ENCODE measurements at regions not wholly inside any gene's neighbourhood (a gene's known extent, or its start where the extent isn't known, plus 50 kb on each side); places are given as distances from the start of the nearest gene placed in this dataset.
A peak's percentile ranks its signal among the peaks of the same experiment; 100 is the strongest.

DNA sequence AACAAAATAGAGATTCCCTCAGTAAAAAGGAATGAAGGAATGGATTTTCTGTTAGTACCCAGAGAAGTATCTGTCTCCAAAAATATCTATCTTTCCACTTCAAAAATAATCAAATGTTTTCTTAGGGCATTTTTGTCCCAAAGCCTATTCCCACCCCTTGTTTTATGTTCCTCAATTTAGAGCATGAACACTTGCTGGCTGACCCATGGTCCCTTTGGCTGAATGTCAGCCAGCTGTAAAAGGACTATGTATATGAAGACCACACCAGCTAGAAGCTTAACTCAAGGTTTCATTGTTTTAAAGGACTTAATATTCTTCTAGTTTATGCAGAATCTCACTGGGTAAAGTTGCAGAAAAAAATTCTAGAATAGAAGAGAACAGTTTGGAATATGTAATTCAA, 931.2 kb downstream of the MCTP2 start:
- TF ChIP-seq POLR2A (IDR thresholded peaks at IDR 0.05; ENCODE audit: low read depth, low read length) = no peak
- DNase-seq (ENCODE audit: insufficient read length, low spot score) (no peak), FAIRE-seq (no peak)

DNA sequence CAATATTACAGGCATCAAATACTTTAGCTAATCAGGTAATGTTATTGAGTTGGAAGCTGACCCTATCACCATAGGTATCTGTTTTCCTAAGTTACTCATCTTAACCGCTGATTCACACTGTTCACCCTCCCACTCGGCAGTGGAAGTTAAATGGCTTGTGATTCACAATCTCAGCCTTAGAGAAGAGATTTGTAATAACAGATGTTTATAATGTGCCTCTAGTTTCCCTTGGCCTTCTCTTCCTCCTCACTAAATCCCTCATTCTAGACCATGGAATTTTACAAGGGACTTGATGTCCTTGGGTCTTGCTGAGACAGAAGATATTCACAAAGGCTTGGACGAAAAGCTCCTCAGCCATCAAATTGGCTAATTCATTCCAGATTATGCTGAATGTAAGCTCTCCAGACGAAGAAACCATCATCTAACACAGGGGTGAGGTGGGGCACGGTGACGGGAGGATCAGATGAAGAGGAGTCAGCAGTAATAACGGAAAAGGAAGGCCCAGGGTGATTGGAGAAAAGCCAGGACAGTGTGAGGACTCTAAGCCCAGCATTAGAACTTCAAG, 931.7 kb downstream of the MCTP2 start:
- DNase-seq (ENCODE audit: insufficient read length, low spot score) = no peak
- no peak for TF ChIP-seq POLR2A (IDR thresholded peaks at IDR 0.05; ENCODE audit: low read depth, low read length)
- FAIRE-seq = peak; percentile 85

DNA sequence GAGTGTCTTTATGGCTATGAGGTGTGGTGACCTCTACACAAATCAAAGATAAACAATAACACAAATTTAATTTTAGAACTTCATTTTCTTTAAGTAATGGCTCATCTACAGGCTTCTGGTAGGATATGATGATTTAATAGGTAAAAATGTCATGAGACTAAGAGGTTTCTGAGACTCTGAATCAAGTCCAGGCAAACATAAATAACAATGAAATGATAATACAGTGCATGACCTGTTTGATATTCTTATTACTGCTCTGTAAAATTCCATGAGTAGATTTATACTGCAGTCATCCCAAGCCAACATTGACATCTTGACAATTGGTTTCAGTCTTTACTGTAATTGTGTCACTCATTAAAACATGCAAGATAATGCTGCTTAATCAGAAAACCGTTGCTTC, 936.8 kb downstream of the MCTP2 start:
- no peak for TF ChIP-seq POLR2A (IDR thresholded peaks at IDR 0.05; ENCODE audit: low read depth, low read length)
- no peak for FAIRE-seq
- DNase-seq (ENCODE audit: insufficient read length, low spot score) = no peak

DNA sequence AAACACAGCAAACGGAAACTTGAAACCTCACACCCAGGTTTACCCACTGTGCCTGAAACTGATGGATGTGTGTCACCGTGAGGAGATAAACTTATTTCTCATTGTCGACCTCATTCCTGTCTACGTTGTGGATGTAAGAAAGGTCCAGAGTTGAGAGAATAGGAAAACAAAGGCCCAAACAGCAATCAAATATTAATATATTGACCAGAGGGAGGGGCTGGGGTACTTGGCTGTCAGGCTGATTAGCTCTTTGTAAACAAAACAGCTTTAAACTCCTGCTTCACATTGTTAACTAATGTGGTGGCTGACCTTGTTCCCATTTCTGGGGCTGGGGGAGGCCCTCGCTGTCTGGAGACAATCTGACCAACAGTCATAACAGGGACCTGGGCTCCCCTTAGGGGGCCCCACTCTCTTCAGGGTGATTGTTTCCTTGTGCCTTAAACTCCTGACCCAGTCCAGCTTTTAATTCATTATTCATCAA, 937.6 kb downstream of the MCTP2 start:
- FAIRE-seq (no peak), DNase-seq (ENCODE audit: insufficient read length, low spot score) (no peak)
- TF ChIP-seq POLR2A (IDR thresholded peaks at IDR 0.05; ENCODE audit: low read depth, low read length) = no peak

DNA sequence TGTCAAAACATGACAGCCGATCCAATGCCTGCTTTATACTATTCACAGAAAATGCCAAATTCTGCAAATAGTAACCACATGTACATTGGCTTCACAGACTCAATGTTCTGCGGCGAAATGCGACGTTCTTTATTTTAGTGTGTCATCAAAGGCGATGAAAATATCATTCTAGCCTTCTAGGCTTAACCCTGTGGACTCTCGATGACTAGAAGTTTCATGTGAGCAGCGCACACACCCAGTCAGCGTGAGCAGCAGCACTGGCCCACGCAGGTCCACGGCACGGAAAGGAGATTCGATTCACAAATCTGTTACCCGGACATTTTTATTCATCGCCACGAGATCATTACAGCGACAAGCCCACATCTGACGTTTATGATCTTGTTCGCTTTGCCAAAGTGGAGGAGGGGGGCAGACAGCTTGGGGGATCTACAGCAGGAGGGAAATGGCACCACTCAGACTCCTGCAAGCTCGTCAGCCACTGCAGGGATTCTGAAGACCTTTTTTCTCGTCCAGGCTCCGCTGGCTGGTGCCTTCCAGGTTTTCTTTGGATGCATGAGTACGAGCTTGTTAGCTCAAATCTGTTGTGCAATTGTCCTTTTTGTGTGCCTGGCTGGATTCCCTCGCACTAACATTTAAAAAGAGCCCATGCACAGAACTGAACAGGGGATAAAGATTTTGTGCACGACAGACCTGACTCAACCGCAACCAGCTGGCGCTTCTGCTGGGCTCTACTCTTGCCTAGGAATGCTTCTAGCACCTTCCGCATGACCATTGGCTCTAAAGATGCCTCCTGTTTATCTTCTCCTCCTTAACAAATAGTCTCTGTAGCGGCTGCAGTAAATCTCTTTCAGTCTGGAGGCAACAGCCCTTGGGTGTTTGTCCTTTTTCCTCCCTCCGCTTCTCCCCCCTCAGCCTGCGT, 938.4 kb downstream of the MCTP2 start:
- DNase-seq (ENCODE audit: insufficient read length, low spot score) (no peak), FAIRE-seq (no peak)
- no peak for TF ChIP-seq POLR2A (IDR thresholded peaks at IDR 0.05; ENCODE audit: low read depth, low read length)

DNA sequence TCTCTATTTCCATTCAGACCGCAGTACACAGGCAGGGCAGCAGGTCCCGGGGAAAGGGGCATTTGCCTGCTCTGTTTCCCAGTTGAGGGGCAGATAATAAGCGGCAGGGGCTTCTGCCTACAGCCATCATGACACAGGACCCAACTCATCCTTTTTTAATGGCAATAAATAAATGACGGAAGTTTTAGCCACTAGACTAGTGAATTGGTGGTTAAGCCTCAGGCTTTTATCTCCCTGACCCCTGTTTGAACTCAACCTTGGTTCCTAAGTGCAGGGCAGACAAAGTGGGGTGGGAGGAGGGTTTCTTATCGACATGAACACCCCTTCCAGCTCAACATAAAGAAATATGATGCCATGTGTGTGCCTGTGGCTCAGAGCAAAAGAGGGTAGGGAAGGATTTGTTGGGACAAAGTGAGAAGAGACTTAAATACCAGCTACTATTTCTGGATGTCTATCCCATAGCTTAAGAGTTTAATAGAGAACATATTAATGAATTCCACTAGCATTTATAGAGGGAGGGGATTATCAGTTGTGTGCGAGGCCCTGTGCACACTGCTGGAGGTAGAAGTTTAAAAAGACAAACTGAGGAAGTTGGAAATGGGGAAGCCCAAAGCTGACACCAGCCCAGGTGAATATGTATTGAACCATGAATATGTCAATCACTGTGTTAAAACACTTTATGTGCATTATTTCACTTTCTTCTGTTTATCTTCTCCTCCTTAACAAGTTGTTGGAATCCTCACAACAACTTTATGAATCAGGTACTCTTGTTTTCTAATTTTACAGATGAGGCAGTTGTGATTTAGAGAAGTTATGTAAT, 939.4 kb downstream of the MCTP2 start:
- TF ChIP-seq POLR2A (IDR thresholded peaks at IDR 0.05; ENCODE audit: low read depth, low read length) = no peak
- FAIRE-seq (no peak), DNase-seq (ENCODE audit: insufficient read length, low spot score) (no peak)

DNA sequence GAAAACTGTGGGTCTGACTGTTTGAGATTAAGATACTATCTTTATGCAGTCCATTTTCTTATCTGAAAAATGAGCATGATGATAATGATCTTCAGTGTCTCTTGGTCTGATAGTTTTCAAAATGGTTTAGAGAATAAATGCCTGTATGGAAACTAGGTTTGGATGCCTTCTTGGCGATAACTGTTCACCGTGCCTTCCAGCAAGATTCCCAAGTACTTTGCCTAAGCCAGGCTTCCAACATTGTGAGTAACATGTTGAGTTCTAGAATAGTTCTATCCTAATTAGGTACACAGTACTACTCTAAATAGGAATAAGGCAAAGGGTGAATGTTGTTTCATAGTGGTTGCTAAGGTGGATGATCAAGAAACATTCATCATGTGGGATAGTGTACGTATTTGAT, 940.2 kb downstream of the MCTP2 start:
- no peak for TF ChIP-seq POLR2A (IDR thresholded peaks at IDR 0.05; ENCODE audit: low read depth, low read length)
- DNase-seq (ENCODE audit: insufficient read length, low spot score) = no peak
- FAIRE-seq = no peak

DNA sequence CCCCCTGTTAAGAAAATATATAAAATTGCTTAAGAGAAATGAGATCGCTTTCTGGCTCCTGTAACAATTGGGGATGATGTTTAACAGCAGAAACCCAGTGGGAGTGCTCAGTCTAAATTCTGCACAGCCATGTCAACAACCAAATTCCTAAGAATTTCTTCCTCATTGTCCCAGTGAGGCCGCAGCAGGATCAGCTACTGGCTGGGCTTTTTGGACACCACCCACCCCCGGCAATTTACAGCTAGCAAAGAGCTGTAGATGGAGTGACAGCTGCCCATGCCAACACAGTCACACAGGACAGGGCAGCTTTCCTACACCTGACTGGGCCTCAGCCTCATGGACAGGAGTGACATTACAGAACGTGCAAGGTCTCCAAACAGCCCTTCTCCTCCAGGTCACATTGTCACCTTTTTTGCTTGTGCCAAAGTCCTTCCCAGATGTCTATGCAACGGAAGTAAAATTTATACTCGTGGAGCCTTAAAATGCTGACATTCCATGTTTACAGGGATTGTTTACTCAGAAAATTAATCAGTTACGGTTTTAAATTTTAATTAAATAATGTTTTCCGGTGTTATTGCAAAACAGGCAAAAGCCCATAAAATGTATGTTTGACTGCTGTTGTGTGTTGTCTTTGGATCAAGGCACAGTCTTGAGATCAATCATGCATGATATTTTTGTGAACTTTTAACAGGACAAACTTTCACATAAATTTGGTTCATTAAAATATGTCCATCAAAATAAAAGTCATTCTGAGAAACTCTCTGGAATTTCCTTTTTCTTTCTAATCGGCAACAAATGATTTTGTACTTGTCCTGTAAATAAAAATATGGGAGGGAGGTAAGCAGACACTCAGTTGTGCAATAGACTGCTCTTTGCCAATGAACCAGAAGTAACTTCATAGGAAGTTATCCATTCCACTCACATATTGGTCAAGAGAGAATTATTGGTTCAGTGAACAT, 943.2 kb downstream of the MCTP2 start:
- DNase-seq (ENCODE audit: insufficient read length, low spot score) (no peak), FAIRE-seq (no peak)
- no peak for TF ChIP-seq POLR2A (IDR thresholded peaks at IDR 0.05; ENCODE audit: low read depth, low read length)

DNA sequence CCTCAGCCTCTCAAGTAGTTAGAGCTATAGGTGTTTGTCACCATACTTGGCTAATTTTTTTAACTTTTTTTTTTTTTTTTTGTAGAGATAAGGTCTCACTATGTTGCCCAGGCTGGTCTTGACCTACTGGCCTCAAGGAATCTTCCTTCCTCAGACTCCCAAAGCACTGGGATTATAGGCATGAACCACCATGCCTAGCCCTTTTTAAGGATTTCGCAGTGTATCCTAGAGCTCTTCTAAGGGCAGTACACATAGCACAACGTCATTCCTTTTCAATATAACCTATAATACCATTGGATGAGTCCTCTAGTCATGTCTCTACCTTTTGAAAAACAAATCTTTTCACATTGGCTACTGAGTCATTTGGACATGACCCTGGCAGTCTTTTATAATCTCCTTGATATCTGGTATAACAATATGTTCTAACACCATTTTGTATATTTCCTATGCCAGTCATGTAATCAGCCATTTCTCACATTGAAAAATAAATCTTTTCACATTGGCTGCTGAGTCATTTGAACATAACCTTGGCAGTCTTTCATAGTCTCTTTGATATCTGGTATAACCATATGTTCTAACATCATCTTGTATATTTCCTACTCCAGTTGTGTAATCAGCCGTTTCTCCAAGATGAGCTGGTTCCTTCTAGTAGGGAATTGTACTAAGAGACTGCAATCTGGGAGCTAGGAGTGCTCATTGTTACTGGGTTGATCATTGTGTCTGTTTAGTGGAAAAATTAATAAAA, 944.7 kb downstream of the MCTP2 start:
- DNase-seq (ENCODE audit: insufficient read length, low spot score) = no peak
- FAIRE-seq = no peak
- no peak for TF ChIP-seq POLR2A (IDR thresholded peaks at IDR 0.05; ENCODE audit: low read depth, low read length)

DNA sequence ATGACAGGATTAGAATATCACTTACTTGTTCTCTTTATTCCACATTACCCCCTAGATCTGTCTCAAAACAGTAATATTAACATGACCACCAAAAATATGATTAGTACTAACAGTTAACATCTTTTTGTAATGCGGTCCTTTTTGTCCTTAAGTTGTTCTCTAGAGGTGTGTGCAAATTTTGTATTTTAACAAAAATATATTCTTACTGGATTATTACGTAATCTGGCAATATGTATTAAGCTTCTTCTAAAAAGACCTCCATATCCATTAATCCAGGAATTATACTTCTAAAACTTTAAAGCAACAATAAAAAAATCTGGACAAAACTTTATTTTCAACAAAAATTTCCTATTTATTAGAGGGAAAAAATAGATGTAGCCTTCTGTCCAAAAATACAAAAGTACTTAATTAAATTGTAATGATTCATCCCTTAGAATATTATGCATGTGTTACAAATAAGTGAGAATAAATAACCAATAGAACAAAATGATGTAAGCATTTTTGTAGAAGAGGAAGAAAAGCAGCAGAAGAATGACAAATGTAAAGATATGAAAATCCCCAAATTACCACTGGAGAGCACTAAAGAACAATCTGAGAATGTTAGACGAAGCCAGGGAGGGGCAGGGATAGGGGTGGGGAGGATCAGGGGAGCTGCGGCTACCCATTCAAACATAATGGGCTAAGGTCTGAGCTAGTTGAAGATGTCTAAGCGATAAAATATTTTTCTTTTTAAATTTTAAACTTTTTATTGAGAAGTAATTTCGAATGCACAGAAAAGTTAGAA, 945.6 kb downstream of the MCTP2 start:
- DNase-seq (ENCODE audit: insufficient read length, low spot score) (no peak), FAIRE-seq (no peak)
- TF ChIP-seq POLR2A (IDR thresholded peaks at IDR 0.05; ENCODE audit: low read depth, low read length) = no peak

DNA sequence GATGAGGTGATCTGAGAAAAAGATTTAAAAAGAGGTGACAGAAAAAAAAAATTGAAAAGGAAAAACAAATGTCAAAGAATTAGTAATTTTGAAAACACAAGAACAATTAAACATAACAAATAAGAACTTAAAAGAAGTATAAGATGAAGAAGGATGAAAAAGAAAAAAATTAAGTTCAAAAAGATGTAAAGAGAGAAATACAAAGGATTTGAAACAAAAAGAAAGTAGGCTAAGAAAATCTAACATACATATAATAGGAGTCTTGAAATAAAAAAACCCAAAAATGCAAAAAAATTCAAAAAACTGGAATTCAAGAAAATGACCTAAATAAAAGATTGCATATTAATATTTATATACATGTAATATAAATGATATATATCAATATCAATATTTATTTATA, 949.2 kb downstream of the MCTP2 start:
- no peak for DNase-seq (ENCODE audit: insufficient read length, low spot score)
- no peak for FAIRE-seq
- TF ChIP-seq POLR2A (IDR thresholded peaks at IDR 0.05; ENCODE audit: low read depth, low read length) = no peak

DNA sequence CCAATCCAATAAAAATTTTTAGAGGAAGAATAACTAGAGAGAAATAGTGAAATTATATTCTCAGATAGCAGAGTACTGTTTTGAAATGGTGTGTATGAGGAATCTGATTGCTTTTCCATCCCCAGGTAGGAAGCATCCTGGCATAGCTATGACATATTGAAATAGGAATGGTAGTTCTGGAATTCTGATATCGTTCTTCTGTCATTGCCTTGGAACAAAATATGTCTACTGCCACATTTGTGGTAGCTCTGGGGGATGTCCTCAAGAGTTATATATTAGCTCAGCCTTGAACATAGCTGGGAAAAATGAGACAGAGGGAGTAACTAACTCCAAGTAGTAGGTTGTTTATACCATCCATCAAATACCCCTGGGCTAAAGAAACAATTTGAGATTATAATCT, 950.7 kb downstream of the MCTP2 start:
- TF ChIP-seq POLR2A (IDR thresholded peaks at IDR 0.05; ENCODE audit: low read depth, low read length) = no peak
- DNase-seq (ENCODE audit: insufficient read length, low spot score) (no peak), FAIRE-seq (no peak)
